HG03565 (cell line): ENCODE measurements at regions not wholly inside any gene's neighbourhood (a gene's known extent, or its start where the extent isn't known, plus 50 kb on each side); places are given as distances from the start of the nearest gene placed in this dataset.

Source experiments
- ATAC-seq: cut with Tn5 transposase; IDR thresholded peaks from one replicate; pipeline ENCODE4 v1.9.1; 2021; ENCODE audit warnings: mild to moderate bottlenecking, moderate library complexity; ENCODE audit not compliant: unreplicated experiment

GRCh38 chr5:158644301-158644700 is 455.4 kb downstream of the EBF1 start:
- no peak for ATAC-seq

GRCh38 chr5:158643840-158644239 is 455.9 kb downstream of the EBF1 start:
- no peak for ATAC-seq

- no peak for ATAC-seq
These were observed 456.8 kb downstream of the EBF1 start for GRCh38 chr5:158642879-158643278.

GRCh38 chr5:158641016-158641415 is 458.7 kb downstream of the EBF1 start:
- no peak for ATAC-seq

GRCh38 chr5:158640593-158640980 is 459.1 kb downstream of the EBF1 start:
- ATAC-seq, result no peak

GRCh38 chr5:158639881-158640592 is 459.7 kb downstream of the EBF1 start:
- ATAC-seq, result no peak

GRCh38 chr5:158638396-158638795 is 461.3 kb downstream of the EBF1 start:
- no peak for ATAC-seq

GRCh38 chr5:158637039-158637438 is 462.7 kb downstream of the EBF1 start:
- no peak for ATAC-seq

- no peak for ATAC-seq
These were observed 464.2 kb downstream of the EBF1 start for GRCh38 chr5:158635565-158635964.

- ATAC-seq, result no peak
These were observed 465.0 kb downstream of the EBF1 start for GRCh38 chr5:158634714-158635113.

- ATAC-seq, result no peak
These were observed 470.0 kb downstream of the EBF1 start for GRCh38 chr5:158629591-158630312.

GRCh38 chr5:158626718-158627117 is 473.0 kb downstream of the EBF1 start:
- no peak for ATAC-seq

- no peak for ATAC-seq
These were observed 475.7 kb downstream of the EBF1 start for GRCh38 chr5:158623971-158624370.

- no peak for ATAC-seq
These were observed 478.3 kb downstream of the EBF1 start for GRCh38 chr5:158621391-158621790.

GRCh38 chr5:158619083-158619788 is 480.5 kb downstream of the EBF1 start:
- ATAC-seq, result no peak

- ATAC-seq, result no peak
These were observed 481.5 kb downstream of the EBF1 start for GRCh38 chr5:158618256-158618655.

- no peak for ATAC-seq
These were observed 483.0 kb downstream of the EBF1 start for GRCh38 chr5:158616707-158617106.

- no peak for ATAC-seq
These were observed 484.8 kb downstream of the EBF1 start for GRCh38 chr5:158614951-158615350.

- ATAC-seq, result no peak
These were observed 488.1 kb downstream of the EBF1 start for GRCh38 chr5:158611581-158611980.

GRCh38 chr5:158610051-158610415 is 489.7 kb downstream of the EBF1 start:
- ATAC-seq, result no peak

GRCh38 chr5:158609333-158610050 is 490.2 kb downstream of the EBF1 start:
- ATAC-seq, result no peak
